ENCODE measurements at regions not wholly inside any gene's neighbourhood (a gene's known extent, or its start where the extent isn't known, plus 50 kb on each side); places are given as distances from the start of the nearest gene placed in this dataset.

DNA sequence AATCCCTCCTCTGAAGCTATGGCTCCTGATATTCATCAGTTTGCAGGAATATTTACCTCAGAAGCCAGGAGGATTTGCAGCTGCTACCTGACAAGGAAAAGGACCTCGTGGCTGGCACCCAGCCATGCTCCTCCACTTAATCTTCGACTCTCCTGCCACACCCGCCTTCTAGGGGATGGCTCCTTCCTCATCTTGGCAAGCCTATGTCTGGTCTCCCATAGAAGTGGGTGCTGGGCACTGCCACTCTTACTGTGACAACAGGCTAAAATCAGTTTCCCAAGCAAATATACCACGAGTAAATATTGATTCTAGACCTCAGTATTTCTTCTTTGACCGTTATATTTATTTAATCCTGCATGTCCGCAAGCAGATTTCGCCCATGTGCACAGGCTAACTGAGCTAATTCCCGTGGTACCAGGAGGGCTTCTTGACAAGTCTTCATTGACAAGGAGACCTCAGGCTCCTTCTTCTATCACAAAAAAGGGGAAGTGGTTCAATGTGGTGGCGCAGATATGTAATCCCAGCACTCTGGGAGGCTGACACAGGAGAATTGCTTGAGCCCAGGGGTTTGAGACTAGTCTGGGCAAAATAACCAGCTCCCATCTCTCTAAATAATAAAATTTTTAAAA is 52.6 kb upstream of the DCTD start:
- DNase-seq: peak; percentile 2

DNA sequence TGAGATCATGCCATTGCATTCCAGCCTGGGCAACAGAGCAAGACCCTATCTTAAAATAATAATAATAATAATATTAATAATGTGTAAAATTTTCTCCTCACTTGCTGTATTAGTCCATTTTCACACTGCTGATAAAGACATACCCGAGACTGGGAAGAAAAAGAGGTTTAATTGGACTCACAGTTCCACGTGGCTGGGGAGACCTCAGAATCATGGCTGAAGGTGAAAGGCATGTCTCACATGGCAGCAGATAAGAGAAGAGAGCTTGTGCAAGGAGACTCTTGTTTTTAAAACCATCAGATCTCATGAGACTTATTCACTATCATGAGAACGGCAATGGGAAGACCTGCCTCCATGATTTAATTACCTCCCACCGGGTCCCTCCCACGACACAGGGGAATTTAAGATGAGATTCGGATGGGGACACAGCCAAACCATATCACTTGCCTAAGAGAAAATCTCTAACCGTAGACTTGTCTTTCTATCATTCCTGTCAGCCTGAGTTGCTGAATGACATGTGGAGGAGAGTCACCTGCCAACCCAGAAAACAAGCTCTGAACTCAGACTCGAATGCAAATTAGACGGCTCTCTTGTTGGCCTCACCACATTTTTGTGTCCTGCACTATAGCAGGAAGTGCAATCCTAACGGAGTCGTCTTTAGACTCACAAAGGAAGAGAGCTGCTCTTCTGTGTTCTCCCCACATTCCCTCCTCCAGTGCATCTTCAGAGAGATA is 51.9 kb upstream of the DCTD start:
- no peak for DNase-seq

DNA sequence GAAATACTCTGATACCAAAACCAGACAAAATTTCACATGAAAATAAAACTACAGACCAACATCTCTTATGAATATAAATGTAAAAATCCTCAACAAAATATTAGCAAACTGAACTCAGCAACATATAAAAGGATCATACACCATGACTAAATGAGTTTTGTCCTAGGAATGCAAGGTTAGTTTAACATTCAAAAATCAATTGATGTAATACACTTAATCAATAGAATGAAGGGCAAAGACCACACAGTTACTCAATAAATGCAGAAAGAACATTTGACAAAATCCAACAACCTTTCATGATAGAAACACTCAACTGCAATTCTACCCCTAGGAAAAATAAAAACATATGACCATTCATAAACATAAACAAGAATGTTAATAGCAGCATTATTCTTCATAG is 50.2 kb upstream of the DCTD start:
- no peak for DNase-seq

Data from NCI-H2171 treated with DMSO at 0.1 percent for 48 hours (cell line).